WTC11 (cell line): ENCODE measurements at regions not wholly inside any gene's neighbourhood (a gene's known extent, or its start where the extent isn't known, plus 50 kb on each side); places are given as distances from the start of the nearest gene placed in this dataset.

Experiments used
- ATAC-seq: fragments of 200-7000 bp; cut with Tn5 transposase; 2 replicates; pipeline ENCODE4 v1.10.0; 2021; ENCODE audit warnings: mild to moderate bottlenecking, moderate library complexity
- CTCF ChIA-PET: fragments of 300-600 bp; sonication (Branson Sonifier 250); formaldehyde crosslinking; loops from one replicate; lab custom pipeline; 2021; ENCODE audit warnings: antibody characterized with exemption; lab: Charles Lee
- POLR2A ChIA-PET: fragments of 350-600 bp; sonication (Branson Sonifier 250); formaldehyde crosslinking; loops from one replicate; lab custom pipeline; 2021; ENCODE audit warnings: antibody characterized with exemption; lab: Charles Lee
- DNase-seq: peaks from one replicate; pipeline ENCODE4 v3.0.0; 2021; ENCODE audit warnings: low spot score
- H3K27ac Mint-ChIP-seq: 2 replicates; pipeline ENCODE4 v1.8.0; 2021; ENCODE audit warnings: mixed read lengths
- H3K27me3 Mint-ChIP-seq: 2 replicates; pipeline ENCODE4 v1.8.0; 2021; ENCODE audit warnings: low read depth, mild to moderate bottlenecking, moderate library complexity, mixed read lengths
- H3K36me3 Mint-ChIP-seq: 2 replicates; pipeline ENCODE4 v1.8.0; 2021; ENCODE audit warnings: mixed read lengths
- H3K4me1 Mint-ChIP-seq: 2 replicates; pipeline ENCODE4 v1.8.0; 2022; ENCODE audit warnings: mixed read lengths
- H3K4me3 Mint-ChIP-seq: 2 replicates; pipeline ENCODE4 v1.8.0; 2021; ENCODE audit warnings: mild to moderate bottlenecking, moderate library complexity, mixed read lengths
- H3K9me3 Mint-ChIP-seq: 2 replicates; pipeline ENCODE4 v1.8.0; 2021; ENCODE audit warnings: mixed read lengths
- ATF1 ChIP-seq: sonication (generic); formaldehyde crosslinking; IDR thresholded peaks from 2 replicates; pipeline ENCODE4 v1.8.1; 2023; ENCODE audit warnings: mild to moderate bottlenecking, moderate library complexity, missing genetic modification reagents
- CREM ChIP-seq: sonication (generic); formaldehyde crosslinking; IDR thresholded peaks from 2 replicates; pipeline ENCODE4 v1.8.1; 2022; ENCODE audit warnings: mild to moderate bottlenecking, missing genetic modification reagents, moderate library complexity
- EMX1 ChIP-seq: fragments of 250-450 bp; sonication (Bioruptor Pico); IDR thresholded peaks from 2 replicates; pipeline ENCODE4 v1.8.0; 2021; ENCODE audit warnings: mild to moderate bottlenecking
- FOXK1 ChIP-seq: sonication (generic); formaldehyde crosslinking; IDR thresholded peaks from 2 replicates; pipeline ENCODE4 v1.8.0; 2022; ENCODE audit warnings: mild to moderate bottlenecking, moderate library complexity, missing genetic modification reagents
- FOXP1 ChIP-seq: sonication (generic); formaldehyde crosslinking; IDR thresholded peaks from 2 replicates; pipeline ENCODE4 v1.8.0; 2022; ENCODE audit warnings: missing genetic modification reagents, mild to moderate bottlenecking, moderate library complexity, borderline replicate concordance
- GABPB1 ChIP-seq: sonication (generic); formaldehyde crosslinking; IDR thresholded peaks from 2 replicates; pipeline ENCODE4 v1.8.1; 2023; ENCODE audit warnings: mild to moderate bottlenecking, missing genetic modification reagents
- HMGA2 ChIP-seq: fragments of 250-450 bp; sonication (Bioruptor Pico); IDR thresholded peaks from 2 replicates; pipeline ENCODE4 v1.4.0; 2021; ENCODE audit warnings: mild to moderate bottlenecking, moderate library complexity
- IRF2 ChIP-seq: sonication (generic); formaldehyde crosslinking; IDR thresholded peaks from 2 replicates; pipeline ENCODE4 v1.8.0; 2022; ENCODE audit warnings: low read depth, missing genetic modification reagents, borderline replicate concordance
- JUN ChIP-seq: sonication (generic); formaldehyde crosslinking; IDR thresholded peaks from 2 replicates; pipeline ENCODE4 v1.8.0; 2023; ENCODE audit warnings: mild to moderate bottlenecking, missing genetic modification reagents
- KAT7 ChIP-seq: sonication (generic); formaldehyde crosslinking; IDR thresholded peaks from 2 replicates; pipeline ENCODE4 v1.8.1; 2023; ENCODE audit warnings: missing genetic modification reagents, mild to moderate bottlenecking, borderline replicate concordance
- NFE2L1 ChIP-seq: sonication (generic); formaldehyde crosslinking; IDR thresholded peaks from 2 replicates; pipeline ENCODE4 v1.8.1; 2023; ENCODE audit warnings: missing genetic modification reagents
- NR2C2 ChIP-seq: sonication (generic); formaldehyde crosslinking; IDR thresholded peaks from 2 replicates; pipeline ENCODE4 v1.8.0; 2022; ENCODE audit warnings: mild to moderate bottlenecking, missing genetic modification reagents
- NR3C1 ChIP-seq: sonication (generic); formaldehyde crosslinking; conservative IDR thresholded peaks from 2 replicates; pipeline ENCODE4 v1.8.1; 2023; ENCODE audit warnings: low read depth, mild to moderate bottlenecking, missing genetic modification reagents
- SOX15 ChIP-seq: fragments of 250-450 bp; sonication (Bioruptor Pico); IDR thresholded peaks from 2 replicates; pipeline ENCODE4 v1.9.0; 2021; ENCODE audit warnings: mild to moderate bottlenecking
- TEAD4 ChIP-seq: sonication (generic); formaldehyde crosslinking; IDR thresholded peaks from 2 replicates; pipeline ENCODE4 v1.8.0; 2022; ENCODE audit warnings: mild to moderate bottlenecking, missing genetic modification reagents
- ZNF232 ChIP-seq: sonication (generic); formaldehyde crosslinking; IDR thresholded peaks from 2 replicates; pipeline ENCODE4 v1.8.0; 2022; ENCODE audit warnings: mild to moderate bottlenecking, missing genetic modification reagents
- ZNF416 ChIP-seq: fragments of 250-450 bp; sonication (Bioruptor Pico); IDR thresholded peaks from 2 replicates; pipeline ENCODE4 v1.9.0; 2021; ENCODE audit warnings: mild to moderate bottlenecking, inconsistent platforms
- TF ChIP-seq, protein P1 (sequence below): sonication (generic); formaldehyde crosslinking; IDR thresholded peaks from 2 replicates; pipeline ENCODE4 v1.8.0; 2023; ENCODE audit warnings: mild to moderate bottlenecking, missing genetic modification reagents
- TF ChIP-seq, protein P2 (sequence below): fragments of 250-450 bp; sonication (Bioruptor Pico); conservative IDR thresholded peaks from 2 replicates; pipeline ENCODE4 v1.9.0; 2021; ENCODE audit warnings: mild to moderate bottlenecking
- TF ChIP-seq, protein P3 (sequence below): sonication (generic); formaldehyde crosslinking; IDR thresholded peaks from 2 replicates; pipeline ENCODE4 v1.8.0; 2022; ENCODE audit warnings: mild to moderate bottlenecking, missing genetic modification reagents
- TF ChIP-seq, protein P4 (sequence below): sonication (generic); formaldehyde crosslinking; IDR thresholded peaks from 2 replicates; pipeline ENCODE4 v1.8.1; 2023; ENCODE audit warnings: mild to moderate bottlenecking, missing genetic modification reagents, moderate library complexity
- TF ChIP-seq, protein P5 (sequence below): sonication (generic); formaldehyde crosslinking; conservative IDR thresholded peaks from 2 replicates; pipeline ENCODE4 v1.8.1; 2022; ENCODE audit warnings: mild to moderate bottlenecking, missing genetic modification reagents
- TF ChIP-seq, protein P6 (sequence below): sonication (generic); formaldehyde crosslinking; IDR thresholded peaks from 2 replicates; pipeline ENCODE4 v1.8.1; 2023; ENCODE audit warnings: mild to moderate bottlenecking, missing genetic modification reagents
- TF ChIP-seq, protein P7 (sequence below): fragments of 200-600 bp; IDR thresholded peaks from 2 replicates; pipeline ENCODE4 v1.8.0; 2022; ENCODE audit warnings: antibody characterized with exemption
- TF ChIP-seq, protein P8 (sequence below): sonication (generic); formaldehyde crosslinking; IDR thresholded peaks from 2 replicates; pipeline ENCODE4 v1.8.0; 2022; ENCODE audit warnings: mild to moderate bottlenecking, missing genetic modification reagents
- TF ChIP-seq, protein P9 (sequence below): fragments of 250-450 bp; sonication (Bioruptor Pico); IDR thresholded peaks from 2 replicates; pipeline ENCODE4 v1.9.0; 2021; ENCODE audit warnings: moderate library complexity, mild to moderate bottlenecking, inconsistent platforms, borderline replicate concordance

DNA sequence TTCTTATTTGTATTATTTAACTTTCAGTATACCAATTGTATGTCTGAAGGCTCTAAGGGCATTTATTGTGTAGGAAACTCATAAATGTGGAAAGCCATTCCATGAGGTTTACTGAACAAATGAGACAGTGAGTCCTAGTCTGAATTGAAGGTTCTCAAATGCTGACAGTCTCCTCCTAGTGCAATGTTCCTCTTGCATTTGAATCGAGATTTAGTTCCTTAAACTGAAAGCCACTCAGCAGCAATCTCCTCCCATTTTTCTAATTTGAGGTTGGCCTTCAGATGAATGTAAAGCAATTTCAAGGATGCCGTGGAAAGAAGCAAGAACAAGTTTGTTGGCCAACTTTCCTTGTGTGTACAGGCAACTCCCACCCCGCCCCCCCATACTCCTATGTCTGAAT, 493.2 kb upstream of the KLF4 start (continued):
- TF ChIP-seq, protein P1, sequence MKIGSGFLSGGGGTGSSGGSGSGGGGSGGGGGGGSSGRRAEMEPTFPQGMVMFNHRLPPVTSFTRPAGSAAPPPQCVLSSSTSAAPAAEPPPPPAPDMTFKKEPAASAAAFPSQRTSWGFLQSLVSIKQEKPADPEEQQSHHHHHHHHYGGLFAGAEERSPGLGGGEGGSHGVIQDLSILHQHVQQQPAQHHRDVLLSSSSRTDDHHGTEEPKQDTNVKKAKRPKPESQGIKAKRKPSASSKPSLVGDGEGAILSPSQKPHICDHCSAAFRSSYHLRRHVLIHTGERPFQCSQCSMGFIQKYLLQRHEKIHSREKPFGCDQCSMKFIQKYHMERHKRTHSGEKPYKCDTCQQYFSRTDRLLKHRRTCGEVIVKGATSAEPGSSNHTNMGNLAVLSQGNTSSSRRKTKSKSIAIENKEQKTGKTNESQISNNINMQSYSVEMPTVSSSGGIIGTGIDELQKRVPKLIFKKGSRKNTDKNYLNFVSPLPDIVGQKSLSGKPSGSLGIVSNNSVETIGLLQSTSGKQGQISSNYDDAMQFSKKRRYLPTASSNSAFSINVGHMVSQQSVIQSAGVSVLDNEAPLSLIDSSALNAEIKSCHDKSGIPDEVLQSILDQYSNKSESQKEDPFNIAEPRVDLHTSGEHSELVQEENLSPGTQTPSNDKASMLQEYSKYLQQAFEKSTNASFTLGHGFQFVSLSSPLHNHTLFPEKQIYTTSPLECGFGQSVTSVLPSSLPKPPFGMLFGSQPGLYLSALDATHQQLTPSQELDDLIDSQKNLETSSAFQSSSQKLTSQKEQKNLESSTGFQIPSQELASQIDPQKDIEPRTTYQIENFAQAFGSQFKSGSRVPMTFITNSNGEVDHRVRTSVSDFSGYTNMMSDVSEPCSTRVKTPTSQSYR (CRISPR knock-in tag) = no peak
- TF ChIP-seq FOXK1 (CRISPR knock-in tag) = no peak
- TF ChIP-seq CREM (CRISPR knock-in tag) = no peak
- TF ChIP-seq NR3C1 (CRISPR knock-in tag) = no peak
- no peak for TF ChIP-seq GABPB1 (CRISPR knock-in tag)
- no peak for TF ChIP-seq NFE2L1 (CRISPR knock-in tag)
- no peak for TF ChIP-seq KAT7
- TF ChIP-seq TEAD4 (CRISPR knock-in tag) = no peak
- TF ChIP-seq, protein P2, sequence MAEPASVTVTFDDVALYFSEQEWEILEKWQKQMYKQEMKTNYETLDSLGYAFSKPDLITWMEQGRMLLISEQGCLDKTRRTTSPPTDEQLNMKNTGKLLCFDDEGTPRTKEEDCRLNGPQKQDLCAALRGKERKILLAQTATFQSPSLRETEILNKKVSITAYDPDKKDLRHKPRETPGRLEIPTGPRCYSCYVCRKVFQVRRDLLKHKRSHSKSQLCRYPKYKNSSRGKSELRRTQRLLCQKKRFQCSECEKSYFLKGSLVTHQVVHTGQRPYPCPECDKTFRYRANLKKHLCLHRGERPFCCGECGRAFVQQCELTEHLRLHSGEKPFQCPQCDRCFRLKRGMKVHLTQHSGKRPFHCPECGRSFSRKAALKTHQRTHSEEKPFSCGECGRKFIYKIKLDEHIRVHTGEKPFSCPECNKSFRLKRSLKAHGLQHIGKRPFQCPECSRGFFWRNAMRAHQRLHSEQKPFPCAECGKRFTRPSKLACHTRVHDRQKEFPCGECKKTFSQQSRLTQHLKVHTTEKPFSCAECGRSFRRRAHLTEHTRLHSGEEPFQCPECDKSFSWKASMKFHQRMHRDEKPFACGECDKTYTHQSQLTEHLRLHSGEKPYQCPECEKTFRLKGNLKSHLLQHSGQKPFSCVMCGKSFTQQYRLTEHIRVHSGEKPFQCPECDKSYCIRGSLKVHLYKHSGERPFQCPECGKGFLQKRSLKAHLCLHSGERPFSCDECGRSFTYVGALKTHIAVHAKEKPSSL = no peak
- TF ChIP-seq, protein P3, sequence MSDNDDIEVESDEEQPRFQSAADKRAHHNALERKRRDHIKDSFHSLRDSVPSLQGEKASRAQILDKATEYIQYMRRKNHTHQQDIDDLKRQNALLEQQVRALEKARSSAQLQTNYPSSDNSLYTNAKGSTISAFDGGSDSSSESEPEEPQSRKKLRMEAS = no peak
- TF ChIP-seq, protein P4, sequence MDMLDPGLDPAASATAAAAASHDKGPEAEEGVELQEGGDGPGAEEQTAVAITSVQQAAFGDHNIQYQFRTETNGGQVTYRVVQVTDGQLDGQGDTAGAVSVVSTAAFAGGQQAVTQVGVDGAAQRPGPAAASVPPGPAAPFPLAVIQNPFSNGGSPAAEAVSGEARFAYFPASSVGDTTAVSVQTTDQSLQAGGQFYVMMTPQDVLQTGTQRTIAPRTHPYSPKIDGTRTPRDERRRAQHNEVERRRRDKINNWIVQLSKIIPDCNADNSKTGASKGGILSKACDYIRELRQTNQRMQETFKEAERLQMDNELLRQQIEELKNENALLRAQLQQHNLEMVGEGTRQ (CRISPR knock-in tag) = no peak
- TF ChIP-seq ZNF416 (CRISPR knock-in tag) = no peak

DNA sequence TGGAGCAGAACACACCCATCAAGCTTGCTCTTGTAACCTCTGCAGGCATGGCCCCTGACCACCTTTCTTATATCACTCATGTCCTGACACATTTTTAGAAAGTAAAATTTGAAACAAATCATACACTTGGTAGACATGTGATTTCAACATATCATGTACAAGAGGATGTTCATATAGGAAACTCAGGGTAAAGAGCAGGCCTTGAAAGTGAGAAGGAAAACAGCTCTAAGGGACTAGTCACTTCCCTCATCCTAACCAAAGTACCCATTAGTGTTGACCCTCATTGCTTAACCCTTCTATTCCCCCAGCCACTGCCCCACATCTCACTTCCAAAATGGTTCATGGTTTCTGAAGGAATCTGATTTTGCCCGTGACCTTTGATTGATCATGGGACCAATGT, 492.4 kb upstream of the KLF4 start:
- Mint-ChIP-seq H3K4me1 (peaks cover 7% of the 10 kb centered on the region), H3K27ac (no peak overlapping the region), H3K4me3 (no peak overlapping the region), H3K36me3 (no peaks in the 10 kb centered on the region), H3K27me3 (no peaks in the 10 kb centered on the region), H3K9me3 (no peaks in the 10 kb centered on the region)
- ChIA-PET CTCF (no interaction called here), POLR2A (no interaction called here)
- no peak for ATAC-seq
- no peak for DNase-seq
- TF ChIP-seq, protein P5, sequence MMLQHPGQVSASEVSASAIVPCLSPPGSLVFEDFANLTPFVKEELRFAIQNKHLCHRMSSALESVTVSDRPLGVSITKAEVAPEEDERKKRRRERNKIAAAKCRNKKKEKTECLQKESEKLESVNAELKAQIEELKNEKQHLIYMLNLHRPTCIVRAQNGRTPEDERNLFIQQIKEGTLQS (CRISPR knock-in tag) = no peak
- TF ChIP-seq NFE2L1 (CRISPR knock-in tag) = no peak
- no peak for TF ChIP-seq SOX15
- TF ChIP-seq ZNF232 (CRISPR knock-in tag) = no peak
- TF ChIP-seq EMX1 (CRISPR knock-in tag) = no peak
- TF ChIP-seq, protein P6, sequence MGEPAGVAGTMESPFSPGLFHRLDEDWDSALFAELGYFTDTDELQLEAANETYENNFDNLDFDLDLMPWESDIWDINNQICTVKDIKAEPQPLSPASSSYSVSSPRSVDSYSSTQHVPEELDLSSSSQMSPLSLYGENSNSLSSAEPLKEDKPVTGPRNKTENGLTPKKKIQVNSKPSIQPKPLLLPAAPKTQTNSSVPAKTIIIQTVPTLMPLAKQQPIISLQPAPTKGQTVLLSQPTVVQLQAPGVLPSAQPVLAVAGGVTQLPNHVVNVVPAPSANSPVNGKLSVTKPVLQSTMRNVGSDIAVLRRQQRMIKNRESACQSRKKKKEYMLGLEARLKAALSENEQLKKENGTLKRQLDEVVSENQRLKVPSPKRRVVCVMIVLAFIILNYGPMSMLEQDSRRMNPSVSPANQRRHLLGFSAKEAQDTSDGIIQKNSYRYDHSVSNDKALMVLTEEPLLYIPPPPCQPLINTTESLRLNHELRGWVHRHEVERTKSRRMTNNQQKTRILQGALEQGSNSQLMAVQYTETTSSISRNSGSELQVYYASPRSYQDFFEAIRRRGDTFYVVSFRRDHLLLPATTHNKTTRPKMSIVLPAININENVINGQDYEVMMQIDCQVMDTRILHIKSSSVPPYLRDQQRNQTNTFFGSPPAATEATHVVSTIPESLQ = no peak
- TF ChIP-seq FOXP1 (CRISPR knock-in tag) = no peak
- TF ChIP-seq JUN (CRISPR knock-in tag) = no peak
- TF ChIP-seq, protein P7, sequence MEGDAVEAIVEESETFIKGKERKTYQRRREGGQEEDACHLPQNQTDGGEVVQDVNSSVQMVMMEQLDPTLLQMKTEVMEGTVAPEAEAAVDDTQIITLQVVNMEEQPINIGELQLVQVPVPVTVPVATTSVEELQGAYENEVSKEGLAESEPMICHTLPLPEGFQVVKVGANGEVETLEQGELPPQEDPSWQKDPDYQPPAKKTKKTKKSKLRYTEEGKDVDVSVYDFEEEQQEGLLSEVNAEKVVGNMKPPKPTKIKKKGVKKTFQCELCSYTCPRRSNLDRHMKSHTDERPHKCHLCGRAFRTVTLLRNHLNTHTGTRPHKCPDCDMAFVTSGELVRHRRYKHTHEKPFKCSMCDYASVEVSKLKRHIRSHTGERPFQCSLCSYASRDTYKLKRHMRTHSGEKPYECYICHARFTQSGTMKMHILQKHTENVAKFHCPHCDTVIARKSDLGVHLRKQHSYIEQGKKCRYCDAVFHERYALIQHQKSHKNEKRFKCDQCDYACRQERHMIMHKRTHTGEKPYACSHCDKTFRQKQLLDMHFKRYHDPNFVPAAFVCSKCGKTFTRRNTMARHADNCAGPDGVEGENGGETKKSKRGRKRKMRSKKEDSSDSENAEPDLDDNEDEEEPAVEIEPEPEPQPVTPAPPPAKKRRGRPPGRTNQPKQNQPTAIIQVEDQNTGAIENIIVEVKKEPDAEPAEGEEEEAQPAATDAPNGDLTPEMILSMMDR = no peak
- TF ChIP-seq, protein P8, sequence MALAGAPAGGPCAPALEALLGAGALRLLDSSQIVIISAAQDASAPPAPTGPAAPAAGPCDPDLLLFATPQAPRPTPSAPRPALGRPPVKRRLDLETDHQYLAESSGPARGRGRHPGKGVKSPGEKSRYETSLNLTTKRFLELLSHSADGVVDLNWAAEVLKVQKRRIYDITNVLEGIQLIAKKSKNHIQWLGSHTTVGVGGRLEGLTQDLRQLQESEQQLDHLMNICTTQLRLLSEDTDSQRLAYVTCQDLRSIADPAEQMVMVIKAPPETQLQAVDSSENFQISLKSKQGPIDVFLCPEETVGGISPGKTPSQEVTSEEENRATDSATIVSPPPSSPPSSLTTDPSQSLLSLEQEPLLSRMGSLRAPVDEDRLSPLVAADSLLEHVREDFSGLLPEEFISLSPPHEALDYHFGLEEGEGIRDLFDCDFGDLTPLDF (CRISPR knock-in tag) = no peak
- TF ChIP-seq, protein P9, sequence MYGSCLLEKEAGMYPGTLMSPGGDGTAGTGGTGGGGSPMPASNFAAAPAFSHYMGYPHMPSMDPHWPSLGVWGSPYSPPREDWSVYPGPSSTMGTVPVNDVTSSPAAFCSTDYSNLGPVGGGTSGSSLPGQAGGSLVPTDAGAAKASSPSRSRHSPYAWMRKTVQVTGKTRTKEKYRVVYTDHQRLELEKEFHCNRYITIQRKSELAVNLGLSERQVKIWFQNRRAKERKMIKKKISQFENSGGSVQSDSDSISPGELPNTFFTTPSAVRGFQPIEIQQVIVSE = no peak
- TF ChIP-seq HMGA2 (CRISPR knock-in tag) = no peak
- TF ChIP-seq NR2C2 (CRISPR knock-in tag) = no peak
- TF ChIP-seq ATF1 (CRISPR knock-in tag) = no peak
- TF ChIP-seq IRF2 (CRISPR knock-in tag) = no peak
